ENCODE measurements at regions not wholly inside any gene's neighbourhood (a gene's known extent, or its start where the extent isn't known, plus 50 kb on each side); places are given as distances from the start of the nearest gene placed in this dataset.

- no peak for TF ChIP-seq CTCF (IDR thresholded peaks at IDR 0.05)
- no peak for TF ChIP-seq POLR2A (IDR thresholded peaks at IDR 0.05; ENCODE audit: low read depth)
Measured at GRCh38 chr13:20311596-20311995, 79.5 kb upstream of the GJB6 start.

Measured in esophagus muscularis mucosa (tissue), 3 donors.